ENCODE measurements at regions not wholly inside any gene's neighbourhood (a gene's known extent, or its start where the extent isn't known, plus 50 kb on each side); places are given as distances from the start of the nearest gene placed in this dataset.

GRCh38 chr12:89786177-89786810 lies 77.7 kb upstream of the ATP2B1 start:
- Histone ChIP-seq H3K9me3 (ENCODE audit: low read length) (peaks cover 7% of the 10 kb centered on the region), H3K4me2 (ENCODE audit: low read length) (no peak overlapping the region), H3K9me2 (ENCODE audit: insufficient read depth, low read length) (no peaks in the 10 kb centered on the region), H3K9ac (ENCODE audit: low read length) (no peak overlapping the region), H3K4me3 (ENCODE audit: low read length) (no peak overlapping the region), H3K27ac (ENCODE audit: low read length) (no peak overlapping the region), H2AFZ (ENCODE audit: low read depth, low read length) (no peak overlapping the region), H3K79me2 (replicated peaks; ENCODE audit: insufficient read depth, low read length) (no peaks in the 10 kb centered on the region), H3F3A (ENCODE audit: insufficient read depth, low read length, poor library complexity, severe bottlenecking) (no peaks in the 10 kb centered on the region), H3K36me3 (ENCODE audit: insufficient read depth, low read length) (no peaks in the 10 kb centered on the region), H3K27me3 (ENCODE audit: insufficient read depth, low read depth, low read length) (no peaks in the 10 kb centered on the region), H4K20me1 (ENCODE audit: insufficient read depth) (no peaks in the 10 kb centered on the region)
- TF ChIP-seq, protein P1, sequence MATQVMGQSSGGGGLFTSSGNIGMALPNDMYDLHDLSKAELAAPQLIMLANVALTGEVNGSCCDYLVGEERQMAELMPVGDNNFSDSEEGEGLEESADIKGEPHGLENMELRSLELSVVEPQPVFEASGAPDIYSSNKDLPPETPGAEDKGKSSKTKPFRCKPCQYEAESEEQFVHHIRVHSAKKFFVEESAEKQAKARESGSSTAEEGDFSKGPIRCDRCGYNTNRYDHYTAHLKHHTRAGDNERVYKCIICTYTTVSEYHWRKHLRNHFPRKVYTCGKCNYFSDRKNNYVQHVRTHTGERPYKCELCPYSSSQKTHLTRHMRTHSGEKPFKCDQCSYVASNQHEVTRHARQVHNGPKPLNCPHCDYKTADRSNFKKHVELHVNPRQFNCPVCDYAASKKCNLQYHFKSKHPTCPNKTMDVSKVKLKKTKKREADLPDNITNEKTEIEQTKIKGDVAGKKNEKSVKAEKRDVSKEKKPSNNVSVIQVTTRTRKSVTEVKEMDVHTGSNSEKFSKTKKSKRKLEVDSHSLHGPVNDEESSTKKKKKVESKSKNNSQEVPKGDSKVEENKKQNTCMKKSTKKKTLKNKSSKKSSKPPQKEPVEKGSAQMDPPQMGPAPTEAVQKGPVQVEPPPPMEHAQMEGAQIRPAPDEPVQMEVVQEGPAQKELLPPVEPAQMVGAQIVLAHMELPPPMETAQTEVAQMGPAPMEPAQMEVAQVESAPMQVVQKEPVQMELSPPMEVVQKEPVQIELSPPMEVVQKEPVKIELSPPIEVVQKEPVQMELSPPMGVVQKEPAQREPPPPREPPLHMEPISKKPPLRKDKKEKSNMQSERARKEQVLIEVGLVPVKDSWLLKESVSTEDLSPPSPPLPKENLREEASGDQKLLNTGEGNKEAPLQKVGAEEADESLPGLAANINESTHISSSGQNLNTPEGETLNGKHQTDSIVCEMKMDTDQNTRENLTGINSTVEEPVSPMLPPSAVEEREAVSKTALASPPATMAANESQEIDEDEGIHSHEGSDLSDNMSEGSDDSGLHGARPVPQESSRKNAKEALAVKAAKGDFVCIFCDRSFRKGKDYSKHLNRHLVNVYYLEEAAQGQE (IDR thresholded peaks at IDR 0.05; ENCODE audit: borderline replicate concordance): no peak
- TF ChIP-seq TAF1 (IDR thresholded peaks at IDR 0.05; ENCODE audit: low read depth): no peak
- TF ChIP-seq MXI1 (conservative IDR thresholded peaks at IDR 0.05; ENCODE audit: poor library complexity, severe bottlenecking): no peak
- no peak for TF ChIP-seq SMC3 (conservative IDR thresholded peaks at IDR 0.05; ENCODE audit: poor library complexity)
- no peak for TF ChIP-seq EP300 (conservative IDR thresholded peaks at IDR 0.05; ENCODE audit: poor library complexity, severe bottlenecking)
- TF ChIP-seq CTCF (IDR thresholded peaks at IDR 0.05; ENCODE audit: poor library complexity, severe bottlenecking): no peak
- TF ChIP-seq EZH2 (IDR thresholded peaks at IDR 0.05; ENCODE audit: borderline replicate concordance, insufficient read depth, low read length, poor library complexity, severe bottlenecking): no peak

DNA sequence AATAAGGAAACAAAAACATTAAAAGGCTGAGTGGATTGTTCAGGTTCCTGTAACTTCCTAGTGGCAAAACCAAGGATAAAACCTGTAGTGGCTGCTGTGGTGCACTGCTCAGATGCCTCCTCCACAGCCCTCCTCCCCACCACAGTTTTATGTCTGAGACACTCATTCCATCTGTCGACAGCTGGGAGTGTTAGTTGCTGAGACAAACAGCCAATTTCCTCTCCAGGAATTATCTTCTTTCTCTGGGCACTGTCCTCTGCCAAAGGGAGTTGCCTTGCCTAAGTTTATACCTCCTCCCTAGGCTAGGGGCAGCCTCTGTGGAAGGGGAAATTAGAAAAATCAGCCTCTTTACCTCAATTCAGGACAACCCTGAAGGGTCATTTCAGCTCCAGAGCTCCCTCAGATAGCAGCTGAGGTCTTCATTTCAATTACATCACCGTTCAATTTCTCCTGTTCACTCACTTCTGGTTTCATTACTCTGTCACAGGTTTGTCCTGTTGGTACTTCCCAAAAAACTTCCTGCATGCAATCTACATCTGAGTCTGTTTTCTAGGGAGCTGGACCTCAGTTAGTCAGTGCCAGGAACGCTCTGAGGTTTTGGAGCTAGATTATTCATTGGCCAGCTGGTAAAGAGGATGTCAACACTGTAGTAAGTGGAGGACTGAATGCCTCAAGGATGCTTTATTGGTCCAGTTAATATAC lies 74.9 kb upstream of the ATP2B1 start:
- Histone ChIP-seq H2AFZ (ENCODE audit: low read depth, low read length) (no peak overlapping the region), H4K20me1 (ENCODE audit: insufficient read depth) (no peaks in the 10 kb centered on the region), H3K36me3 (ENCODE audit: insufficient read depth, low read length) (no peaks in the 10 kb centered on the region), H3F3A (ENCODE audit: insufficient read depth, low read length, poor library complexity, severe bottlenecking) (no peaks in the 10 kb centered on the region), H3K27me3 (ENCODE audit: insufficient read depth, low read depth, low read length) (no peaks in the 10 kb centered on the region), H3K9me3 (ENCODE audit: low read length) (peaks cover 7% of the 10 kb centered on the region), H3K27ac (ENCODE audit: low read length) (no peak overlapping the region), H3K9me2 (ENCODE audit: insufficient read depth, low read length) (no peaks in the 10 kb centered on the region), H3K4me2 (ENCODE audit: low read length) (no peak overlapping the region), H3K79me2 (replicated peaks; ENCODE audit: insufficient read depth, low read length) (no peaks in the 10 kb centered on the region), H3K4me3 (ENCODE audit: low read length) (no peak overlapping the region), H3K9ac (ENCODE audit: low read length) (no peak overlapping the region)
- TF ChIP-seq EZH2 (IDR thresholded peaks at IDR 0.05; ENCODE audit: borderline replicate concordance, insufficient read depth, low read length, poor library complexity, severe bottlenecking): no peak
- TF ChIP-seq, protein P1 (IDR thresholded peaks at IDR 0.05; ENCODE audit: borderline replicate concordance): no peak
- no peak for TF ChIP-seq POLR2AphosphoS5 (IDR thresholded peaks at IDR 0.05)
- TF ChIP-seq TAF1 (IDR thresholded peaks at IDR 0.05; ENCODE audit: low read depth): no peak
- TF ChIP-seq EP300 (conservative IDR thresholded peaks at IDR 0.05; ENCODE audit: poor library complexity, severe bottlenecking): no peak
- TF ChIP-seq SMC3 (conservative IDR thresholded peaks at IDR 0.05; ENCODE audit: poor library complexity): no peak
- TF ChIP-seq RAD21 (conservative IDR thresholded peaks at IDR 0.05): no peak
- no peak for TF ChIP-seq MXI1 (conservative IDR thresholded peaks at IDR 0.05; ENCODE audit: poor library complexity, severe bottlenecking)
- TF ChIP-seq CTCF (IDR thresholded peaks at IDR 0.05; ENCODE audit: poor library complexity, severe bottlenecking): no peak

All from neural cell (in vitro differentiated cells).